OCI-LY7 (cell line): ENCODE measurements at regions not wholly inside any gene's neighbourhood (a gene's known extent, or its start where the extent isn't known, plus 50 kb on each side); places are given as distances from the start of the nearest gene placed in this dataset.

Source experiments
- EZH2phosphoT487 ChIP-seq: fragments of 200-600 bp; sonication (generic); IDR thresholded peaks from 2 replicates; pipeline ENCODE4 v1.6.1; 2018; ENCODE audit warnings: low read depth, borderline replicate concordance, mild to moderate bottlenecking, mixed run types, antibody characterized with exemption, low read length, moderate library complexity, mixed read lengths
- TF ChIP-seq, protein P1 (sequence below): fragments of 200-600 bp; sonication (generic); conservative IDR thresholded peaks from 2 replicates; pipeline ENCODE4 v1.5.1; 2014; ENCODE audit warnings: mild to moderate bottlenecking, antibody characterized with exemption, low read length, moderate library complexity, mixed read lengths

GRCh38 chr9:115237385-115237998 lies 119.5 kb upstream of the TNC start:
- TF ChIP-seq, protein P1, sequence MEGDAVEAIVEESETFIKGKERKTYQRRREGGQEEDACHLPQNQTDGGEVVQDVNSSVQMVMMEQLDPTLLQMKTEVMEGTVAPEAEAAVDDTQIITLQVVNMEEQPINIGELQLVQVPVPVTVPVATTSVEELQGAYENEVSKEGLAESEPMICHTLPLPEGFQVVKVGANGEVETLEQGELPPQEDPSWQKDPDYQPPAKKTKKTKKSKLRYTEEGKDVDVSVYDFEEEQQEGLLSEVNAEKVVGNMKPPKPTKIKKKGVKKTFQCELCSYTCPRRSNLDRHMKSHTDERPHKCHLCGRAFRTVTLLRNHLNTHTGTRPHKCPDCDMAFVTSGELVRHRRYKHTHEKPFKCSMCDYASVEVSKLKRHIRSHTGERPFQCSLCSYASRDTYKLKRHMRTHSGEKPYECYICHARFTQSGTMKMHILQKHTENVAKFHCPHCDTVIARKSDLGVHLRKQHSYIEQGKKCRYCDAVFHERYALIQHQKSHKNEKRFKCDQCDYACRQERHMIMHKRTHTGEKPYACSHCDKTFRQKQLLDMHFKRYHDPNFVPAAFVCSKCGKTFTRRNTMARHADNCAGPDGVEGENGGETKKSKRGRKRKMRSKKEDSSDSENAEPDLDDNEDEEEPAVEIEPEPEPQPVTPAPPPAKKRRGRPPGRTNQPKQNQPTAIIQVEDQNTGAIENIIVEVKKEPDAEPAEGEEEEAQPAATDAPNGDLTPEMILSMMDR, result no peak
- TF ChIP-seq EZH2phosphoT487, result no peak
